Stimulated activated CD8-positive, alpha-beta memory T cell treated with anti-CD3 and anti-CD28 coated beads, Interleukin-4, amount 100 ng/mL, for 24 hours (primary cell): ENCODE measurements at regions not wholly inside any gene's neighbourhood (a gene's known extent, or its start where the extent isn't known, plus 50 kb on each side); places are given as distances from the start of the nearest gene placed in this dataset.

ENCODE experiments used
- DNase-seq: peaks from one replicate; pipeline ENCODE4 v3.0.0-alpha.2; 2020; ENCODE audit warnings: low read depth

DNA sequence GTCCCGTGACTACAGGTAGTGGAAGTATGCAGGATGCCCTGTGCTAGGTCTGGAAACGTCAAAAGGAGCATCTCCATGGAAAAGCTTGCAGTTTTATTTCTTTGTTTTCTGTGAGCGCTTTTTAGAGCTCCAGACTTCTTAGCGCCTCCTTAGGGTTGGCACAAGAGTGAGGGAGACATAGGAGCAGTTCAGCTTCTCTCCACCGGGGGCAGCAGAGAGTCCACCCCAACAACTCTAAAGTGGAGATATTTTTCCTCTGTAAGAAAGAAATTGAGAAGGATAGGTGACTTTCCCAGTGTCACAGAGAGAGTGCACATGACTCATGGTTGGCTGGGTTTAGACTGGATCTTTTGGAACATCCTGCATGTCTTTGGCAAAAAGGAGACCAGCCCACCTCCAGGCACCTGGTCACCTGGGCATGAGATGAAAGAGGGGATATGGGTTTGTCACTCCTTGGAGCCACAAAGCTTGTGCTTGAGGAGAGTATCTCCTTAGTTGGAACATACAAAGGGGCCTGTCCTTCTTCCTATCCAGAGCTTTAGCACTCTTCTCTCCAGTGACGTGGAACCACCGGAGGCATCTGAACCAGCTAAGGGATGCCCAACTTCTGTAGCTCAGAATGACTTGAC is 637.7 kb downstream of the SEMA5A start:
- no peak for DNase-seq

DNA sequence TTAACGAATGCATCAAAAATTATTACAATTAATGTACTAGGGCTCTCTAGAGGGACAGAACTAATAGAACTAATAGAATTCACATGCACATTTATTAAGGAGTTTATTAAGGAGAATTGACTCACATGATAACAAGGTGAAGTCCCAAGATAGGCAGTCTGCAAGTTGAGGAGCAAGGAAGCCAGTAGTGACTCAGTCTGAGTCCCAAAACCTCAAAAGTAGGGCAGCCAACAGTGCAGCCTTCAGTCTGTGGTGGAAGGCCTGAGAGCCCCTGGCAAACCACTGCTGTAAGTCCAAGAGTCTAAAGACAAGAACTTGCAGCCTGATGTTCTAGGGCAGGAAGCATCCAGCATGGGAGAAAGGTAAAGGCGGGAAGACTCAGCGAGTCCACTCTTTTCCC is 633.8 kb downstream of the SEMA5A start:
- no peak for DNase-seq

GRCh38 chr5:8913522-8913921 is 632.4 kb downstream of the SEMA5A start:
- no peak for DNase-seq

GRCh38 chr5:8919096-8919495 is 626.8 kb downstream of the SEMA5A start:
- no peak for DNase-seq

- DNase-seq: no peak
Observed at GRCh38 chr5:8923526-8923925, 622.3 kb downstream of the SEMA5A start.

DNA sequence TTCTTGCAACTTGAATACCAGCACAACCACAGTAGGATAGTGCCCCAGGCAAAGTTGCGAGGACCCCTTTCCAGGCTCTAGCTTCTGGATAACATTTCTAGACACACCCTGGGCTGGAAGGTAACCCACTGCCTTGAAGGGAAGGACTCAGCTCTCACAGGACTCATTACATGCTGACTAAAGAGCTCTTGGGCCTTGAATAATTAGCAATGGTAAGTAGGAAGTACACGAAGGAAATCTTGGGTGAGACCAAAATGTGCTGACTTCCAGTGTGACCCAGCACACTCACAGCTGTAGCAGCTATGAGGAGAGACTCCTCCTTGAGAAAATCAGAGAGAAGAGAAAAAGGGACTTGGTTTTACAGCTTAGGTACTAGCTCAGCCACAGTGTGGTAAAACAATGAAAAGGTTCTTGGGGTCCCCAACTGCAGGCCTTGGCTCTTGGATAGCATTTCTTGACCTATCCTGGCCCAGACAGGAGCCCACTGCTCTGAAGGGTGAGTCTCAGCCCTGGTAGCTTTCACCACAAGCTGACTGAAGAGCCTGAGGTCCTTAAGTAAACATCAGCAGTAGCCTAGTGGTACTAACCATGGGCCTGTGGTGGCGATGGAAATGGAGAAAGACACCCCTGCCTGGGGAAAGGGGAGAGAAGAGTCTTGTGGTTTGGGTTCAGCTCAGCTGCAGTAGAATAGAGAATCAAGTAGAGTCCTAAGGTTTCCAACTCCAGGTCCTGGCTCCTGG is 621.7 kb downstream of the SEMA5A start:
- DNase-seq: no peak

DNA sequence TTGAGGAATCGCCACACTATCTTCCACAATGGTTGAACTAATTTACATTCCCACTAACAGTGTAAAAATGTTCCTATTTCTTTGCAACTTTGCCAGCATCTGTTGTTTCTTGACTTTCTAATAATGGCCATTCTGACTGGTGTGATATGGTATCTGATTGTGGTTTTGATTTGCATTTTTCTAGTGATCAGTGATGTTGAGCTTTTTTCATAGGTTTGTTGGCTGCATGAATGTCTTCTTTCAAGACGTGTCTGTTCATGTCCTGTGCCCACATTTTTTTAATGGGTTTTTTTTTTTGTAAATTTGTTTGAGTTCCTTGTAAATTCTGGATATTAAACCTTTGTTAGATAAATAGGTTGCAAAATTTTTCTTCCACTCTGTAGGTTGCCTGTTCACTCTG is 615.9 kb downstream of the SEMA5A start:
- no peak for DNase-seq

DNA sequence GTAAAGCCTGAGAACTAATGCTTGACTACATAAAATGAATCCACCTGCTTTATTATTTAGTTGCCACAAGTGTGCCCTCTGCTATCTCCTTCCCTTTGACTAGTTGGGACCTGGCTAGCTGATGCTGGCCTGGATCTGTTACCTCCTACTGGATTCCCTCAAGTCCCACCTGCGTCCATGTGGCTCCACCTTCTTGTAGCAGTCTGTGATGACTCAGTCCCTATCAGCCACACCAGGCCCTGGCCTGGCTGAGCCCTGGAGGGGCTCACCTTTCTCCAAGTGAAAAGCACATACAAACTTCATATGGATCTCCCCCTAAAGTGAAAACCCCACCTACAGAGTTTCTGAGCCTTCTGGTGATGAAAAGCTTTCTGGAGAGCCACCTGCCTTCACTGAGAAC is 611.4 kb downstream of the SEMA5A start:
- no peak for DNase-seq

- DNase-seq: no peak
Observed at GRCh38 chr5:8940934-8941333, 604.9 kb downstream of the SEMA5A start.

- no peak for DNase-seq
Observed at GRCh38 chr5:8943301-8943700, 602.6 kb downstream of the SEMA5A start.

GRCh38 chr5:8944005-8944404 is 601.9 kb downstream of the SEMA5A start:
- DNase-seq: no peak

DNA sequence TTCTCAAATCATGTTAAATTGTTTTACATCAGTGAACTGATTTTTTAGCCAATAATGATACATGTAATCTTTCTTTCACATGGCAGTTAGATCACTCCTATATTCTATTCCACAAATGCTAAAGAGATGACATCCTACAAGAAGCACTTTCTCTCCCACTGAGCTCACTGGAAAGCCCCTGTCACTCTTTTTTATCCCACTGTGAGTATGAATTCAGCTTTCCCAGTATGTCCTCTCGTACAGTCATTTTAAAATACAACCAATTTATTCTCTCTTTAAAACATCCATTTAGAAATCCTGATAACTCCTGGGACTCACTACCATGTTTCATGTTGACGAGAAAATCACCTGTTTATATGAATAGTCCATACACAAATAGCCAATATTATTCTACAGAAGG is 599.9 kb downstream of the SEMA5A start:
- DNase-seq: no peak

- DNase-seq: no peak
Observed at GRCh38 chr5:8949908-8950307, 596.0 kb downstream of the SEMA5A start.

- no peak for DNase-seq
Observed at GRCh38 chr5:8952147-8952546, 593.7 kb downstream of the SEMA5A start.

- no peak for DNase-seq
Observed at GRCh38 chr5:8953016-8953415, 592.9 kb downstream of the SEMA5A start.

- no peak for DNase-seq
Observed at GRCh38 chr5:8953911-8954438, 591.9 kb downstream of the SEMA5A start.

DNA sequence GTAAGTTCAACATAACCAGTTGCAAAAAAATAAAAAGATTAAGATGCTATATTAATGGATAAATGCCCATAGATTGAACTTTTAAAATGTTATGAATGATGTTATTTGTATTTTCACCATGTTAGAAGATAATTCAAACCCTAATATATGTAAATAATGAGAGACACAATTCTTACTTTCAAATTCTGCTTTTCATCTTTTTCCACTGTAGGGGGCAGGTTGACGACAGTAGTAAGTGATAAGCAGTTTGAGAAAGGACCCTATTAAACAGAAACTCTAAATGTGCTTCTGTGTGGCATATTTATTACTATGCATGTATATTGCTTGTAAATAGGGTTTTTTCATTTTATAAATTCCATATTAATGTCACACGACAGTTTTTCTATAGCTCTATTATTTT is 591.1 kb downstream of the SEMA5A start:
- no peak for DNase-seq

GRCh38 chr5:8956659-8957058 is 589.2 kb downstream of the SEMA5A start:
- no peak for DNase-seq

DNA sequence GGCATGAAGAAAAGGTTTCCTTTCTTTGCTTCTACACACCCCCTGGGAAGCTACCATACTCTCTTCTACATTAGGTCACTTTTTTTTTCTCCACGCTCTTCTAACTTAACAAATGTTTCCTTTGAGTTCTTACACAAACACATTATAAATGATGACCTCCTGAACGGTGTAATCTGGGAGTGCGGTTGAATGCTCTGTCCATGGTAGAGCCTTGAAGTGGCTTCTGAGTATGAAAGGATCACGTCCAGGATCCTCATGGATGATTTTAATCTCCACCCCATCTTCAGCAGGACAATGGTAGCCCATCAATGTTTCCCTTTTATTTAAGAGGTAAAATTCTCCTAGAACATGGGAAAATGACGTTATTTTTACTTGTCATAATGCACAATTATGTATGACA is 587.3 kb downstream of the SEMA5A start:
- no peak for DNase-seq

DNA sequence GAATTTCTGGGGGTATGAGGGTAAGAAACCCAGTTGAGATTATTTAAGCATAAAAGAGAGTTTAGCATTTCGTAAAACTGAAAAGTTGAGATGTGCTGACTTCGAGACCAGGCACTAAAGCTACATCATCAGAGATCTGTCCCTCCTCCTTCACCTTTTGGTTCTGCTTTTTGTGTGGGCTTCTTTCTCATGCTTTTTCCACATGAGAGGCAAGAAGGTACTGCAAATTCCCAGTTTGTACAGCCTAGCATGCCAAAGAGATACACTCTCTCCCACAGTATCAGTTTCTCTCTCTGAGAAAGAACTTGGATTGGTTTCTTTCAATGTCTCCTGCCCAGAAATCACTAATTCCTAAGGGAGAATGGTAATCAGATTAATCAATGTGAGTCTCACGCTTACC is 584.7 kb downstream of the SEMA5A start:
- no peak for DNase-seq

- DNase-seq: no peak
Observed at GRCh38 chr5:8961956-8962355, 583.9 kb downstream of the SEMA5A start.

DNA sequence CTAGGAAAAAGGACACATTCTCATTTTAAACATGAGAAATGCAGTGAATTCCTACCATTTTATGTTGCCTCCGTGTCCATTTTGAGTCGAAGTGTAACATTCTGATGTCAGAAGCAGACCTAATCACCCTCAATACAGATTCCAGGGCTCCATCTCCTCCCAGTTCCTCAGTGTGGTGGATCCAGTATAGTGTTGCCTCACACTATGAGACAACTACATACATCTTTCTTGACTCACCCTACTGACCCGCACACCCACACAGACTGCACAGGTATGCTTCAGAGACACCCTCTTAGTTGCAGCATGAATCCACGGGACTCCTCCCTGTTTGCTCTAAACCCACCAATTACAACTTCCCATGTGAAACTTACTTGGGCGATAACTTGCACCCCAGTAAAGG is 564.9 kb downstream of the SEMA5A start:
- DNase-seq: no peak

DNA sequence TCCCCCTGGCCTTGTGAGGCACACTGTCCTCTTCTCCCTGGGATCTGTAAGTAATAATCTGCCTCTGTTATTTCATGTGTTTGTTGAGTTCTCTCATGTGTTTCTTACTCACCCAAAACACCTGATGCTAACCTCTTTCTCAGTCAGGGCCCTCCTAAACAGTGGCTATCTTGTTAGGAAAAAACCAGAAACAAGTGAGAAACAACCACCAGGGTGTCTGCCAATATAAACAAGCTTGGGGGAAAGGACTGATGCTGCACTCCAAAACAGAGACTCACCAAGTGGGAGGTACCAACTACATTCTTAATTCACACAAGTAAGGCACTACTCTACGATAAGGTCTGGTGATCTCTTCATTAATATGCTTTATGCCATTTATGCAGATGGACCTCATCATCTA is 564.4 kb downstream of the SEMA5A start:
- no peak for DNase-seq

DNA sequence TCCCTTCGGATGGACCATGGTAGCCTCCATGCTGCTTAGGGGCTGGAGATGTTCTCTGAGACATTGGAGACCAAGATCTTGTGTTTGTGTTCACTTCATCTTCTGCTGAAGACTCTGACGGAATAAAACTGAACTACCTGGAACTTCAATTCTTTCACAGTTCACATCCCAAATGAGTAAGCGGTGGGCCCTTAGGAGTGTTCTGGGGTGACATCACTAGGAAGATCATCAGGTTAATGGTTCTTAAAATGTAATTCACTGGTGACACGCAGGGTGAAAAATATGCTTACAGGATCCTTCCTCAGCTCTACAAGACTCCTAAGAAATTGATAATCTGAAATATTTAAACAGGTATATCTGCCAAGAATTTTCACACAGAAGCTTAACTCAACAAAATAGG is 561.5 kb downstream of the SEMA5A start:
- no peak for DNase-seq
